Activated CD4-positive, alpha-beta memory T cell treated with anti-CD3 and anti-CD28 coated beads for 36 hours (primary cell): ENCODE measurements at regions not wholly inside any gene's neighbourhood (a gene's known extent, or its start where the extent isn't known, plus 50 kb on each side); places are given as distances from the start of the nearest gene placed in this dataset.

Experiments
- CTCF ChIA-PET: fragments of 350-600 bp; sonication (Branson Sonifier 250); formaldehyde crosslinking; loops from one replicate; lab custom pipeline; 2021; ENCODE audit warnings: antibody characterized with exemption, inconsistent platforms; lab: Charles Lee
- POLR2A ChIA-PET: fragments of 350-600 bp; sonication (Branson Sonifier 250); formaldehyde crosslinking; loops from one replicate; lab custom pipeline; 2021; ENCODE audit warnings: antibody characterized with exemption; lab: Charles Lee
- DNase-seq: peaks from one replicate; pipeline ENCODE4 v3.0.0-alpha.2; 2020
- H3K27ac Mint-ChIP-seq: one replicate; pipeline ENCODE4 v1.8.0; 2021; ENCODE audit warnings: mixed read lengths
- H3K27me3 Mint-ChIP-seq: one replicate; pipeline ENCODE4 v1.8.0; 2021; ENCODE audit warnings: mixed read lengths
- H3K36me3 Mint-ChIP-seq: one replicate; pipeline ENCODE4 v1.8.0; 2021; ENCODE audit warnings: mixed read lengths
- H3K4me1 Mint-ChIP-seq: one replicate; pipeline ENCODE4 v1.8.0; 2021; ENCODE audit warnings: low read depth, mixed read lengths
- H3K4me3 Mint-ChIP-seq: one replicate; pipeline ENCODE4 v1.8.0; 2021; ENCODE audit warnings: mild to moderate bottlenecking, mixed read lengths
- H3K9me3 Mint-ChIP-seq: one replicate; pipeline ENCODE4 v1.8.0; 2021; ENCODE audit warnings: mixed read lengths
- intact Hi-C: fragments of 100-400 bp; cut with micrococcal nuclease; formaldehyde crosslinking; loops from one replicate; pipeline ENCODE4 v1.15.1; 2023

GRCh38 chr6:105981002-105981887 is 104.9 kb upstream of the PRDM1 start:
- H3K4me1 Mint-ChIP-seq = peaks cover 53% of the 10 kb centered on the region

GRCh38 chr6:105978974-105979373 is 107.2 kb upstream of the PRDM1 start:
- Mint-ChIP-seq H3K4me1 (peaks cover 46% of the 10 kb centered on the region), H3K9me3 (no peaks in the 10 kb centered on the region), H3K27me3 (peaks cover 18% of the 10 kb centered on the region), H3K27ac (no peak overlapping the region), H3K4me3 (no peak overlapping the region), H3K36me3 (no peaks in the 10 kb centered on the region)
- no peak for DNase-seq
- intact Hi-C loops = loop anchor here (1.0 to 5.0 kb wide), 2 partner anchors 37 to 170 kb away; no protein-coding TSS in a partner anchor
- ChIA-PET CTCF (interaction anchor here (1.2 kb wide), 1 partner anchor 185 kb away, joined by 3 read pairs; no protein-coding TSS in a partner anchor), POLR2A (no interaction called here)

More at GRCh38 chr6:105981002-105981887, 104.9 kb upstream of the PRDM1 start:
- ChIA-PET POLR2A (interaction anchor here (0.6 to 5.2 kb wide), 7 partner anchors 12 to 133 kb away, joined by 3 to 59 read pairs (median 10); partner anchors contain the start of gene PRDM1), CTCF (interaction anchor here (0.6 to 3.9 kb wide), 10 partner anchors 12 to 550 kb away, joined by 3 to 23 read pairs (median 4); no protein-coding TSS in a partner anchor)
- Mint-ChIP-seq H3K27ac (peak overlapping the region; percentile 93), H3K36me3 (no peaks in the 10 kb centered on the region), H3K4me3 (peak overlapping the region; percentile 78), H3K9me3 (no peaks in the 10 kb centered on the region), H3K27me3 (peaks cover 32% of the 10 kb centered on the region)
- peak; percentile 60 for DNase-seq
- intact Hi-C loops = loop anchor here (1.0 to 5.0 kb wide), 7 partner anchors 81 to 499 kb away; no protein-coding TSS in a partner anchor

- peaks cover 21% of the 10 kb centered on the region for H3K27me3 Mint-ChIP-seq
- peaks cover 7% of the 10 kb centered on the region for H3K36me3 Mint-ChIP-seq
- no peak overlapping the region for H3K4me3 Mint-ChIP-seq
Observed at GRCh38 chr6:105977934-105978504, 108.1 kb upstream of the PRDM1 start.

GRCh38 chr6:105974986-105975385 is 111.2 kb upstream of the PRDM1 start:
- POLR2A ChIA-PET = interaction anchor here (1.2 kb wide), 1 partner anchor 36 kb away, joined by 3 read pairs; no protein-coding TSS in a partner anchor

More at GRCh38 chr6:105977934-105978504, 108.1 kb upstream of the PRDM1 start:
- intact Hi-C loops = loop anchor here (5.0 kb wide), 1 partner anchor 36 kb away; no protein-coding TSS in a partner anchor
- ChIA-PET POLR2A (no interaction called here), CTCF (interaction anchor here (0.5 to 1.2 kb wide), 2 partner anchors 35 to 186 kb away, joined by 3 read pairs; no protein-coding TSS in a partner anchor)
- Mint-ChIP-seq H3K27ac (no peak overlapping the region), H3K4me1 (peaks cover 38% of the 10 kb centered on the region), H3K9me3 (peaks cover 8% of the 10 kb centered on the region)
- DNase-seq = no peak

GRCh38 chr6:105972440-105972839 is 113.7 kb upstream of the PRDM1 start:
- POLR2A ChIA-PET = no interaction called here

More at GRCh38 chr6:105974986-105975385, 111.2 kb upstream of the PRDM1 start:
- H3K9me3 Mint-ChIP-seq = peaks cover 30% of the 10 kb centered on the region
- H3K4me3 Mint-ChIP-seq = no peak overlapping the region
- CTCF ChIA-PET = no interaction called here
- no peak for DNase-seq
- peaks cover 17% of the 10 kb centered on the region for H3K36me3 Mint-ChIP-seq
- no peak overlapping the region for H3K27ac Mint-ChIP-seq
- peaks cover 15% of the 10 kb centered on the region for H3K4me1 Mint-ChIP-seq
- H3K27me3 Mint-ChIP-seq = peaks cover 15% of the 10 kb centered on the region
- intact Hi-C loops = loop anchor here (5.0 kb wide), 1 partner anchor 33 kb away; no protein-coding TSS in a partner anchor

GRCh38 chr6:105968603-105969333 is 117.4 kb upstream of the PRDM1 start:
- CTCF ChIA-PET = no interaction called here
- DNase-seq = no peak
- Mint-ChIP-seq H3K27me3 (peaks cover 9% of the 10 kb centered on the region), H3K4me3 (no peak overlapping the region), H3K9me3 (peaks cover 48% of the 10 kb centered on the region), H3K36me3 (peaks cover 19% of the 10 kb centered on the region), H3K27ac (no peak overlapping the region), H3K4me1 (no peaks in the 10 kb centered on the region)
- POLR2A ChIA-PET = no interaction called here
- intact Hi-C loops = no loop called here

More at GRCh38 chr6:105972440-105972839, 113.7 kb upstream of the PRDM1 start:
- H3K4me3 Mint-ChIP-seq = no peak overlapping the region
- no peaks in the 10 kb centered on the region for H3K4me1 Mint-ChIP-seq
- H3K27ac Mint-ChIP-seq = no peak overlapping the region
- no peak for DNase-seq
- intact Hi-C loops = no loop called here
- H3K27me3 Mint-ChIP-seq = peaks cover 12% of the 10 kb centered on the region
- CTCF ChIA-PET = interaction anchor here (0.7 kb wide), 1 partner anchor 25 kb away, joined by 3 read pairs; no protein-coding TSS in a partner anchor
- H3K9me3 Mint-ChIP-seq = peaks cover 49% of the 10 kb centered on the region
- peaks cover 19% of the 10 kb centered on the region for H3K36me3 Mint-ChIP-seq

- DNase-seq = no peak
- intact Hi-C loops = no loop called here
- Mint-ChIP-seq H3K36me3 (peaks cover 12% of the 10 kb centered on the region), H3K27me3 (peaks cover 7% of the 10 kb centered on the region), H3K4me1 (no peaks in the 10 kb centered on the region), H3K27ac (no peak overlapping the region), H3K4me3 (no peak overlapping the region), H3K9me3 (peaks cover 41% of the 10 kb centered on the region)
- ChIA-PET POLR2A (no interaction called here), CTCF (no interaction called here)
Observed at GRCh38 chr6:105967917-105968602, 118.1 kb upstream of the PRDM1 start.

GRCh38 chr6:105966481-105966880 is 119.7 kb upstream of the PRDM1 start:
- no peaks in the 10 kb centered on the region for H3K4me1 Mint-ChIP-seq
- intact Hi-C loops = no loop called here
- DNase-seq = no peak
- peaks cover 7% of the 10 kb centered on the region for H3K27me3 Mint-ChIP-seq
- peaks cover 25% of the 10 kb centered on the region for H3K9me3 Mint-ChIP-seq
- peaks cover 5% of the 10 kb centered on the region for H3K36me3 Mint-ChIP-seq
- H3K27ac Mint-ChIP-seq = no peak overlapping the region
- ChIA-PET CTCF (no interaction called here), POLR2A (no interaction called here)
- H3K4me3 Mint-ChIP-seq = no peak overlapping the region

- no peaks in the 10 kb centered on the region for H3K4me1 Mint-ChIP-seq
- ChIA-PET POLR2A (no interaction called here), CTCF (no interaction called here)
- H3K9me3 Mint-ChIP-seq = peaks cover 19% of the 10 kb centered on the region
- H3K27ac Mint-ChIP-seq = no peak overlapping the region
- no peak for DNase-seq
- no peak overlapping the region for H3K4me3 Mint-ChIP-seq
- peaks cover 7% of the 10 kb centered on the region for H3K27me3 Mint-ChIP-seq
- H3K36me3 Mint-ChIP-seq = peaks cover 1% of the 10 kb centered on the region
- intact Hi-C loops = no loop called here
Observed at GRCh38 chr6:105964979-105965760, 121.0 kb upstream of the PRDM1 start.

GRCh38 chr6:105954148-105954547 is 132.0 kb upstream of the PRDM1 start:
- no peak for DNase-seq
- Mint-ChIP-seq H3K4me1 (no peaks in the 10 kb centered on the region), H3K27me3 (peaks cover 2% of the 10 kb centered on the region), H3K9me3 (no peaks in the 10 kb centered on the region), H3K27ac (no peak overlapping the region), H3K4me3 (no peak overlapping the region), H3K36me3 (no peaks in the 10 kb centered on the region)
- intact Hi-C loops = no loop called here
- ChIA-PET CTCF (no interaction called here), POLR2A (no interaction called here)
